ENCODE measurements at regions not wholly inside any gene's neighbourhood (a gene's known extent, or its start where the extent isn't known, plus 50 kb on each side); places are given as distances from the start of the nearest gene placed in this dataset.
"Not testable (repeated sequence)": the region's sequence is repeated elsewhere in the genome, so short reads cannot be mapped to it uniquely, and the experiment has no call there.

DNA sequence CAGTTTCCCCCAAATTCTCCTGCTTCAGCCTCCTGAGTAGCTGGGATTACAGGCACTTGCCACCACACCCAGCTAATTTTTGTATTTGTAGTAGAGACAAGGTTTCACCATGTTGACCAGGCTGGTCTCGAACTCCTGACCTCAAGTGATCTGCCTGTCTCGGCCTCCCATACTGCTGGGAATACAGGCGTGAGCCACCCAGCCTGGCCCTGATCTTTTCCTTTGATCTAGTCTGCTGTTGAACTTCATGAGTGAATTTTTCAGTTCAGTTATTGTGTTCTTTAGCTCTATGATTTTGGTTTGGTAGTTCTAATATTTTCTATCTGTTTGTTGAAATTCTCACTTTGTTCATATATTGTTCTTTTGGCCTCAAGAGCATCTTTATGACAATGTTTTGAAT, 83.4 kb upstream of the RAP2C start:
- DNase-seq (ENCODE audit: low read depth in 2 of 2): not testable (repeated sequence)

DNA sequence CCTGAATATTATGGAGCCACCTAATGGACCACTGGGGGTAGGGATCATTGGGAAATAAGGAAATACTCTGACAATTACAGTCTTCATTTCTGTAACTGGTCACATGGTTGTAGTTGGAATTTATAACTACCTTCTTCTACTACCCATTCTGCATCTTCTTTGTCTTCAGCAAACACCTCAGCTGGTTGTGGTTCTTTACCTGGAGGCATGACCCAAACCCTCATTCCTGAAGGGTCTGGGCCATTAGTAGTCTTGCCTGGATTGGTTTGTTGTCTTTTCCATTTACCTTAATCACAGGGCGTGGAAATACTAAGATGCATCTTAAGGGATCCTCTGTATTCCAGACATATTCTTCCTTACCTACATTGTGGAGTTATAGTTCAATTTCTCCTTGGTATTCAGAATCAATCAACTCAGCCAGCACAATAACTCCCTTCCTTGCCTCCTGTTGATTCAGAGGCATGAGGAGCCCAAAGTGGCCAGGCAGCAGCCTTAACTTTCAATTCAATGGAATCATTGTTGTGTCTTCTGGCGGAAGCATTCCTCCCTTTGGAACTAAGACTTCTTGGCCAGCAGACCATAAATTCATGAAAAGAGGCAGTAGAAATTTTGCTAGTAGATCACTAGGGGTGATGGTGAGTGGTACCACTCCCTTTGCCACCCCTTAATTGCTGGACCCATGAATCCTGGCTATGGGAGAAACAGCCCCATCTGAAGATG, 75.7 kb upstream of the RAP2C start:
- no peak for DNase-seq (ENCODE audit: low read depth in 2 of 2)

DNA sequence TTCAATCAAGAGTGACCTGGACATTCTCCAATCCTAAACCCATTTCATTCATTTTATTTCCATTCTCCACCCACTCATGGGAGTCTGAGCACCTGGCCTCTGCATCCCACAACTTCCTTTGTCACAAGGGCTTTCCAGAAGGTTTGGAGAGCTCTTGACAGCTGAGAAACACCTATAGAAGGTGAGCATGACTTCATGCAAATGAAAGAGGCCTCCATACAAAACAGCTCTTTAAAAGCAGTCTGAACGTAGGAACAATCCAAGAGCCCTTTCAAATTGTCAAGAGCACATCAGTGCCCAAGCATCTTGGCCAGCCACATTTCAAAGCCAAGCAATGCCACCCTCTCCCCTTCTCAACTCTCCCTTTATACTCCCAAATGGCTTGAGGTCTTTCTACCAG, 74.9 kb upstream of the RAP2C start:
- DNase-seq (ENCODE audit: low read depth in 2 of 2): no peak

DNA sequence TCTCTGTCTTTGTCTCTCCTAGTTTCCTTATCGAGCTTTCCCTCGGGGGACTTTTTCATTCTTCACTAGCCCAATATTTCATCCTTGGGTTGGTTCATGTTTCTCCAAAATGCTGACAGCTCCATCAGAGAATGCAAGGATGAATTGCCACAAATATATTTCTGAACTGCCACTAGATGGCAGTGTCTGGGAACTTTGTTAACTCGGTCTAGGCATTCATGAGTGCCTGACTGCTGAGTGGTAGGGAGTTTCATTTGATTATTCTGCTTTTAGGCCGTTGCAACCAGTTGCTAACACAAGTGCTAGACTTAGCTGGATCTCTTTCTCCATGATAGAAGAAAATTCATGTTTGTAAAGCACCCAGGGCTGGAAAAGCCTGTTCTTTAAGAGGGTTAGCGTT, 73.5 kb upstream of the RAP2C start:
- DNase-seq (ENCODE audit: low read depth in 2 of 2): peak in 1 of 2 donors; percentile 5

DNA sequence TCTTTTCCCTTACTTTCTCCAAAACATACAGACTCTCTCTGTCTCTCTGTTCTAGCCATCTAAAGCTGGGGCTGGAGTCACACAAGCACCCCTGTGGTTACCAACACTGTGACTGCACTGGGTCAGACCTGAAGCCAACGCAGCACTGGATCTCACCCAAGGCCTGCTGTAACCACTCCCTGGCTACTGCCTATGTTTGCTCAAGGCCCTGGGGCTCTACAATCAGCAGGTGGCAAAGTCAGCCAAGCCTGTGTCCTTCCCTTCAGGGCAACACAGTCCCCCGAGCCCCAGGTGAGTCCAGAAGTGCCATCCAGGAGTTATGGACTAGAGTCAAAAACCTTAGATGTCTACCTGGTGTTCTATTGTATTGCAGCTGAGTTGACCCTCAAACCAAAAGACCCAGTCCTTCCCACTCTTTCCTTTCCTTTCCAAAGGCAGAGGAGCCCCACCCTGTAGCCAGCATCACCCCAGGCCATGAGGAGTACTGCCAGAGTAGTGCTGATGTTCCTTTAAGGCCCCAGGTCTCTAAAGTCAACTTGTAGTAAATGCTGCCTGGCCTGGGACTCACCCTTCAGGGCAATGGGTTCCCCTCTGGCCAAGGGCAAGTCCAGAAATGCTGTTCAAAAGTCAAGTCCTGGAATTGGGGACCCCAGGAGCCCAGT, 58.8 kb upstream of the RAP2C start:
- DNase-seq (ENCODE audit: low read depth in 2 of 2): no peak

DNA sequence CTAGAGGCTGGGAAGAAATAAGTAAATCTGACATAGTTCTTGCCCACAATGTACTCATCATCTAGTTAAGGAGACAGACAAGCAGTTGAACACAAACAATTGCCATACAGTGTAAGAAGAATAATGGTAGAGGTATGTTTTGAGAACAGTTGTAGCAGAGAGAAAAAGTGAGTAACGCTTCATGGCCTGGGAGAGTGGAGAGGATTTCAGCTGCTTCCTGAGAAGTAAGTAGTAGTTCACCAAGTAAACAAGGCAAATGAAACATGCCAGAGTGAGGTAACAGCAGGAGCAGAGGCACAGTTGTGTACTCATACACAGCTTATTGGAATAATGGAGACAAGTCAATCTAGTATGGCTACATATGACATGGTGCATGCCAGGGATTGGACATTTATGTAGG, 53.6 kb upstream of the RAP2C start:
- DNase-seq (ENCODE audit: low read depth in 2 of 2): no peak

DNA sequence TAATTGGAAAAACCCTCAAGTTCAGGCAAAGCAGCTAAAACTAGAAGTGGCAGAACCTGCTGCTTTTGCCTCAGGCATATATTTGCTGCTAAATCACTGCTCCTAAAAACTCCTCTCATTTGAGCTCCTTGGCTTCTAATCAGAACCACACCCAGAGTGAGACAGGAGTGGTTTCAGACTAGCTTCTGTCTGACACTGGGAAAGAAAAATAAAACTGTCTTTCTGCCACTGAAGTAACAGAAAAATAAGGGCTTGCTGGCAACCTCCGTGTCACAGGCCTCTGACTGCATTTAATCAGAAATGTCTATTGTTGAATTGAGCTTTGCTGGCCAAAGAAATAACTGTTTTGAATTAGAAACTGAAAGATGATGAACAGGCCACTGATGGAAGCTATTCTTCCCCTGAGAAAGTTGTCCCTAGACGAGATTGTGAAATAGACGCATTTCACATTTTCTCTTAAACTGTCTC, 52.1 kb upstream of the RAP2C start:
- DNase-seq (ENCODE audit: low read depth in 2 of 2): no peak

DNA sequence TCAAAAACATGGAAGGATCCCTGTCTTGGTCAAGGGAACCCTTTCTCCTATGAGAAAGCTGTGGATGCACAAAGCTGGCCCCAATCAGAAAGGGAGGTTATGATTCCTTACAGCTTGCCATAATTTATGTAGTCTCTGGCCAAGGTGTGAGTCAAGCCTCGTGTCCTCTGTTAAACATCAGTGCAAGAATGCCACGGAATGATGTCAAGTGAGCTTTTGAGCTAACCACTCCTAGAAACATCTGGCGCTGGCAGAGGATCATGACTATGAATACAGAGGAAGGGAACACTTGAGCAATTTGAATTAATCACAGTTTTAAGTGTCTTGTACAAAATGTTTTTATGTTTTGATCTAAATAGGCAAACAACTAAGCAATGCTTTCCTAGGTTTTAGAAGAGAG, 51.5 kb upstream of the RAP2C start:
- DNase-seq (ENCODE audit: low read depth in 2 of 2): no peak

DNA sequence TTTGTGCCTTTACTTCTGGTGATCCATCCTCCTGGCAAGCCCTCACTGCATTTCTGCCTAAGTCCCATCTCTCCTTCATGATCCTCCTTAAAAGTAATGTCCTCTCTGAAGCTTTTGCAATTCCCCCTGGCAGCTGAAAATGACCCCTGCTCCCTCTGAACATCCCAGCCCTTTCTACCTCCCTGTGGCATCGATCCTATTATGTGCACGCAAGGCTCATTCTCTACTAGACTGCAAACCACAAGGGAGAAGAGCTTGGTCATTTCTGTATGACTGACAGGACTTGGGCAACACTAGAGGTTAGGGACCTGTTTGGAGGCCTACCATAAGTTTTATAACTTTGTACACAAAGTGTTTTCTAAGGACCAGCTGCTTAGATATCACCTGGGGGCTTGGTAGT, 50.8 kb upstream of the RAP2C start:
- DNase-seq (ENCODE audit: low read depth in 2 of 2): no peak
